ENCODE measurements at regions not wholly inside any gene's neighbourhood (a gene's known extent, or its start where the extent isn't known, plus 50 kb on each side); places are given as distances from the start of the nearest gene placed in this dataset.

DNA sequence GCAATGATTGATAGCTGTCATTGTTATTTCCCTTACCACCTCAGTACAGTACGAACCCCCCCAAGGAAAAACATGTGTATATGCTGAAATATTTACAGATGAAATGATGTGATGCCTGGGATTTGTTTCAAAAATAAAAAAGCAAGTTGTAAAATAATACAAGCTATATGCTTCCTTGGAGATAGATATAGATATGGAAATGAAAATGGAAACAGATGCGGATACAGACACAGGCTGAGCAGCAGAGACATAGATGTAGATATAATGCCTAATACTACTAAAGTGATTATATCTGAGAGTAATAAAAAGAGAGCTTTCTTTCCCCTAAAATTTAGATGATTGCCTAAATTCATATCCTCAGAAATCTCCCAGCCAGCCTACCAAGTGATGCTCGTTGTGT lies 127.5 kb upstream of the TNPO1 start:
- H3K79me2 ChIP-seq (ENCODE audit: control insufficient read depth in 1 of 2, insufficient read depth in 2 of 2, low read length in 2 of 2) = no peaks in the 10 kb centered on the region
- no peak overlapping the region for H3K4ac ChIP-seq (replicated peaks; ENCODE audit: insufficient read length, low read depth, low read length)
- no peak overlapping the region for H2BK120ac ChIP-seq (replicated peaks; ENCODE audit: low read depth, low read length)
- H4K20me1 ChIP-seq (replicated peaks in 1 of 2; ENCODE audit: control insufficient read depth in 1 of 2, insufficient read depth in 2 of 2, low read length in 2 of 2) = no peaks in the 10 kb centered on the region
- H3K27ac ChIP-seq (ENCODE audit: low read depth, low read length) = no peak overlapping the region
- TF ChIP-seq BRCA1 (IDR thresholded peaks at IDR 0.05; ENCODE audit: low read depth, low read length) (no peak), CREB1 (IDR thresholded peaks at IDR 0.05) (no peak), POU5F1 (IDR thresholded peaks at IDR 0.05; ENCODE audit: low read depth, low read length) (no peak), SP2 (IDR thresholded peaks at IDR 0.05; ENCODE audit: low read length) (no peak), CHD2 (IDR thresholded peaks at IDR 0.05; ENCODE audit: low read length) (no peak), RAD21 (IDR thresholded peaks at IDR 0.05 in 1 of 2, conservative IDR thresholded peaks at IDR 0.05 in 1 of 2; ENCODE audit: low read depth in 2 of 2, low read length in 2 of 2) (no peak), SP4 (IDR thresholded peaks at IDR 0.05; ENCODE audit: low read length) (no peak), ZNF274 (IDR thresholded peaks at IDR 0.05; ENCODE audit: borderline replicate concordance, extremely low read depth, low read length) (no peak), ASH2L (IDR thresholded peaks at IDR 0.05; ENCODE audit: low read length) (no peak), BACH1 (IDR thresholded peaks at IDR 0.05; ENCODE audit: low read length) (no peak), TEAD4 (IDR thresholded peaks at IDR 0.05; ENCODE audit: low read depth, low read length) (no peak), GTF2F1 (IDR thresholded peaks at IDR 0.05; ENCODE audit: borderline replicate concordance, low read depth, low read length) (no peak), TAF1 (IDR thresholded peaks at IDR 0.05; ENCODE audit: low read depth, low read length) (no peak), SP1 (IDR thresholded peaks at IDR 0.05; ENCODE audit: low read depth, low read length) (no peak), JUN (IDR thresholded peaks at IDR 0.05; ENCODE audit: low read depth, low read length) (no peak), JUND (IDR thresholded peaks at IDR 0.05; ENCODE audit: low read length) (no peak), SUZ12 (IDR thresholded peaks at IDR 0.05; ENCODE audit: low read length) (no peak)
- 86% methylated on average over 3 of the region's 3 CpGs; no CpG with 5 or more reads in 1 of the 2 experiments for WGBS, 2 experiments (ENCODE audit: extremely low coverage in 1 of 2, insufficient coverage in 1 of 2, insufficient read length in 1 of 2, insufficient replicate concordance in 2 of 2, low coverage in 1 of 2, low lambda C conversion rate in 2 of 2, missing lambda C conversion rate in 1 of 2)
- no peak overlapping the region for H3K18ac ChIP-seq (ENCODE audit: extremely low read depth, low read length)
- no peak overlapping the region for H3K14ac ChIP-seq (ENCODE audit: insufficient read length)
- H3K79me1 ChIP-seq (ENCODE audit: low read depth, low read length) = no peaks in the 10 kb centered on the region
- ChIA-PET CTCF (ENCODE audit: partially characterized antibody) (interaction anchor here (0.9 to 1.5 kb wide), 2 partner anchors 53 to 77 kb away, joined by 3 read pairs; no protein-coding TSS in a partner anchor), POLR2A (ENCODE audit: partially characterized antibody) (no interaction called here)
- no peak overlapping the region for H2BK20ac ChIP-seq (ENCODE audit: low read length)
- H3K36me3 ChIP-seq (ENCODE audit: control insufficient read depth in 2 of 4, insufficient read depth in 4 of 4, low read length in 3 of 4) = no peaks in the 10 kb centered on the region
- no peak overlapping the region for H3K56ac ChIP-seq (replicated peaks; ENCODE audit: insufficient read length, low read depth, low read length)
- no peaks in the 10 kb centered on the region for H3K4me1 ChIP-seq (replicated peaks in 1 of 4; ENCODE audit: control insufficient read depth in 3 of 4, insufficient read depth in 4 of 4, low read length in 3 of 4)
- H2BK15ac ChIP-seq (ENCODE audit: low read length) = no peak overlapping the region
- H3K23me2 ChIP-seq (ENCODE audit: low read depth, low read length) = no peaks in the 10 kb centered on the region
- H3K4me2 ChIP-seq (ENCODE audit: insufficient read depth in 1 of 2, low read depth in 2 of 2, low read length in 2 of 2) = no peak overlapping the region
- no peak overlapping the region for H2AK5ac ChIP-seq (ENCODE audit: low read depth, low read length)
- no peaks in the 10 kb centered on the region for H3K9me3 ChIP-seq (ENCODE audit: insufficient read depth in 2 of 2, low read depth in 1 of 2, low read length in 1 of 2)
- H3K27me3 ChIP-seq (replicated peaks in 1 of 4; ENCODE audit: control insufficient read depth in 3 of 4, extremely low read depth in 1 of 4, insufficient read depth in 3 of 4, low read length in 3 of 4) = no peaks in the 10 kb centered on the region
- H4K91ac ChIP-seq (replicated peaks; ENCODE audit: insufficient read length, low read length) = no peak overlapping the region
- no peak overlapping the region for H2AFZ ChIP-seq (ENCODE audit: low read length)
- no peak overlapping the region for H2BK5ac ChIP-seq (ENCODE audit: low read depth, low read length)
- FAIRE-seq (no peak), DNase-seq (ENCODE audit: low read depth in 1 of 2, low spot score in 2 of 2) (no peak)
- H4K5ac ChIP-seq (ENCODE audit: insufficient read length, low read depth, low read length) = no peak overlapping the region
- no peak overlapping the region for H3K9ac ChIP-seq (replicated peaks in 1 of 4; ENCODE audit: extremely low read depth in 1 of 4, low read depth in 3 of 4, low read length in 3 of 4)
- H3K23ac ChIP-seq (ENCODE audit: insufficient read length) = no peak overlapping the region
- H4K8ac ChIP-seq (ENCODE audit: extremely low read depth, insufficient read depth, low read length) = no peak overlapping the region
- H3K4me3 ChIP-seq (ENCODE audit: extremely low read depth in 1 of 4, insufficient read depth in 2 of 4, low read depth in 3 of 4, low read length in 4 of 4) = no peak overlapping the region
- no peak overlapping the region for H2BK12ac ChIP-seq (ENCODE audit: low read depth, low read length)

All from H1 (cell line).